Nucleus accumbens (tissue), 56 donors: ENCODE measurements at regions not wholly inside any gene's neighbourhood (a gene's known extent, or its start where the extent isn't known, plus 50 kb on each side); places are given as distances from the start of the nearest gene placed in this dataset.

Experiments used
- DNase-seq, 56 donors: peaks; one replicate each; lab custom pipeline; 2025; lab: John Stamatoyannopoulos, UW

DNA sequence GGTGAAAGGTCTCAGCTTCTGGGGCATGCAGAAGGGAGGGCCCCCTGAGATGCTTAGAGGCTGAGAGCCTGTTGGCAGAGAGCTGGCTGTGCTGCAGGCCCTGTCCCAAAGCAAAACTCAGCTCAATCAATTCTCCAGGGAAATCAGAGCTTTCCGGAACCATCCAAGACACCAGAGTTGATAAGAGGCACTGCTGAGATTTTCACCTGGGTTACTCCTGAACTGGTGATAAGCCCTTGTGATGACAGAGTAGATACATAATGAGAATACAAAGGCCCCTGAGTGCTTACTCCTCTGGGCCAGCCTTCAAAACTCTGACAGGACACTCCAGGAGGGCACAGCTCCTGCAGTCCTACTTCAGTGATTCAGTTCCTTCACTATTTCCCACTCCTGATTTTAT is 63.9 kb downstream of the ARL6IP4 start:
- no peak for DNase-seq

DNA sequence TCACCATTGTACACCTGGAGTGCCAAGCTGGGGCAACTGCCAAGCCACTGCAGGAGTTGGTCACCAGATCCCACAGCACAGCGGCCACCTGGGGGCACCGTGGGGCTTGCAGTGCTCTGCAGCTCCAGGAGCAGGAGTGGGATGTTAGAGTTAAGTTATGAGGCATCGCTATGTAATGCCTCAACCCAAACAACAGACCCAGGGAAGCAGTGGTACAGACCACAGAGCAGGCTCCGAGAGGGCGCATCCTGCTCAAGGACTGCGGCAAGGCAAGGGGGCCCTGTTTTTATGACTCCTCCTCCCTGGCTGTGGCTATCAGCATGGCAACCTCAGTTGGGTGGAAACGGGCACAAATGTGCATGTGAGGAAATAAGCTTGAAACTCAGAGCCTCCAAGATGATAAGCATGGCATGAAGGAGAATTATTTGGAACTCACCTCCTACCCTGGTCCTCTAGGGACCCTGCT is 63.1 kb downstream of the ARL6IP4 start:
- peak in 39 of 56 donors; percentile 4 to 80 (median 37) for DNase-seq

DNA sequence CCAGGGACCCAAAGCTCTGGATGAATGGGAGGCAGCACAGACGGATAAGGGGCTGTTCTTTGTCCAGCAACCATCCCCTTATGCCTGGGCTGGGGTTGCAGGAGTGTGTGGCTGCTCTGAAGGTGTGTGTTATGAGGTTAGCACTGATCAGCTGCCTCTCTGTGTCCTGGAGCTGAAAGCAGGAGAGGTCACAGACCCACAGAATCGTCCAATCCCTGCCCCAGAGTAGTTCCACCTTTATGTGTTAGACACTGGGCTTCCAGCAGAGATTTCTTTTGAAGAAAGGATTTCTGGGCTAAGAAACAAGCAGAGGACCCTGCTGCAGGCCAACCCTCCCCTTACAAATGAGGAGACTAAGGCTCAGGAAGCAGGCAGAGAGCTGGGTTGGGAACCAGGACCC is 62.4 kb downstream of the ARL6IP4 start:
- DNase-seq: no peak

DNA sequence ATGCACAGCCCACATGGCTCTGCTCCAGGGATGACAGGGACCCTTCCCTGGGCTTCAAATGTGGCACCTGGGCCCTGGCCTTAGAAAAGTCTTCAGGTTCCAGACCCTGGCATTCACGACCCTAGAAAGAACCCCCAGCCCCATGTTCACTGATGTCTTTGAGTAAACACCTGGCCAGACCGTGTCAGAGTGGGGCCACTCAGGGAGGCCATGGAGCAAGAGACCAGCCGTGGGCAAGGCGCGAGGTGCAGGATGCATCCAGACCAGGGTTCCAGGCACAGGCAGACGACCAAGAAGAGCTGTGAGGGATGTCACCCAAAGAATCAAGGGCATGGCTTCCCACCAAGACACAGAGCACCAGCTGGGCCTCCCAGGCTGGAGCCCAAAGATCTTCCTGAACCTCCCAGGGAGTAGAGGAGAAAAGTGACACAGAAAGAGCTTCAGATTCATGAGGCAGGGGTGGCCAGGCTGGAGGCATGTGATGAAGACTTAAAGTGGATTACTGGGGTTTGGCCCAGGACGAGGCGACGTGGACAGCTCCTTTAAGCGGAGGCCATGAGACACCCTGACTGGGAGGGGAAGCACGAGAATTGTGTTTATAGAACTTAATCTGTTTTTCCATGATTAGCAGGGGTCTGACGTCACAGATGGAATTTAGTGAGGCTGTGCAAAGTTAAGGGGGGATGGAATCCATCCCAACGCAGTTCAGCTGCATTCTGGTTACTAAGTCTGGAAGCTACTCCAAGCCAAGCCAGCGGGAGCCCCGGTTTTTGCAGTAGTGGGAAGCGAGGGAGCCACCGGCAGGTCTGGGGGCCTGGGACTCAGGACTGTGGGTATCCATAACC is 61.6 kb downstream of the ARL6IP4 start:
- DNase-seq: no peak

DNA sequence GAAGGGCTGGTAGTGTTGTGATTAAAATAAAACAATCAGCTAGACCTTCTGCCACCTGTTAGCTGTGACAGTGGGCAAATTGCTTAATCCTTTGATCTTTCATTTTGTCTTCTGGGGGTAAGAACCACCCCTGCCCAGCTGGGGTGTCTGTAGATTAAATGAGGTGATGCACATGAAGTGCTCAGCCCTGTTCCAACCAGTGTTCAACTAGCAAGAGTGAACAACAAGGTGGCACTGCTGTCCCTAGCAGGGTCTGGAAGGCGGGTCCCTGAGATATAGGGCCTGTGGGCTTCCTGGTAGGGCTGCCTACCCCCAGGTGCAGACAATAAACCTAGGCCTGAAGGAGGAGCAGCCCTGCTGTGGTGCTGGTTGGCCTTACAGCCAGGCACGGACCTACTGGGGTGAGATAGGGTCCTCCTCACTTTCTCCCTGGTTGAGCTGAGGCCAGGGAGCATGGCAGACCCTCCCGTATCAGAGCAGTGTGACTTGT is 60.6 kb downstream of the ARL6IP4 start:
- no peak for DNase-seq

DNA sequence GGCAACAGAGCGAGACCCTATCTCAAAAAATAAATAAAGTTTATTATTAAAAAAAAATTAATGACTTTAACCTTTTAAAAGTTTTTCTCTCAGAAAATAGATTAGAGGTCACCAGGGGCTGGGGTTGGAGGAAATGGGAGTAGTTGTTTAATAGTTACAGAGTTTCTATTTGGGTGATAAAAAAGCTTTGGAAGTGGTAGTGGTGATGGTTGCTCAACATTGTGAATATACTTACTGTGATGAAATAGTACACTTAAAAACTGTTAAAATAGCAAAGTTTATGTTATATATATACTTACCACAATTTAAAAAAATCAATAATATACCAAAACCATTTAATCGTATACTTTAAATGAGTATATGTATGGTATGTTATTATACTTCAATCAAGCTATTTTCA is 59.6 kb downstream of the ARL6IP4 start:
- no peak for DNase-seq

DNA sequence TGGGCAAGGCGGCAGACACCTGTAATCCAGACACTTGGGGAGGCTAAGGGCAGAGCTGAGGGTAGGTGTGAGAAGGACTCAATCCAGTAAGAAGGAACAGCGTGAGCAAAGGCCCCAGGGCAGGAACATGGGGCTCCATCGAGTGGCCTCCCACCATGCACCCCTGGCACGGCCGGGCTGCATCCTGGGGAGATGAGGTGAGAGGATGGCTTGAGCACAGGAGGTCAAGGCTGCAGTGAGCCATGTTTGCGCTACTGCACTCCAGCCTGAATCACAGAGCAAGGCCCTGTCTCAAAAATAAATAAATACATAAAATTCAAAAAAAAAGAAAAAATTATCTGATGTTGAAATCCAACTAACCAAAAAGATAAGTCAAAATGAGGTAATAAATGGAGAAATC is 58.5 kb downstream of the ARL6IP4 start:
- no peak for DNase-seq

DNA sequence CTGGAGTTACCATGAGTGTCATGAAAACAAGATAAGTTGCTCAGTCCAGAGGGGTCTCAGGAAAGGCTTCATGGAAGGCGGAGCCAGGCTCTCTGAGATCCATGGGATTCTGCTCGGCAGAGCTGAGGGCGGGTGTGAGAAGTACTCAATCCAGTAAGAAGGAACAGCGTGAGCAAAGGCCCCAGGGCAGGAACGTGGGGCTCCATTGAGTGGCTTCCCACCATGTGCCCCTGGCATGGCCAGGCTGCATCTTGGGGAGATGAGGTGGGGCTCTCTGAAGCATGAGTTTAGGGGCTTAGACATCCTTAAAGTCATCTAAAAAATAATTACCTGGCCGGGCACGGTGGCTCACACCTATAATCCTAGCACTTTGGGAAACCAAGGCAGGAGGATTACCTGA is 58.0 kb downstream of the ARL6IP4 start:
- no peak for DNase-seq

DNA sequence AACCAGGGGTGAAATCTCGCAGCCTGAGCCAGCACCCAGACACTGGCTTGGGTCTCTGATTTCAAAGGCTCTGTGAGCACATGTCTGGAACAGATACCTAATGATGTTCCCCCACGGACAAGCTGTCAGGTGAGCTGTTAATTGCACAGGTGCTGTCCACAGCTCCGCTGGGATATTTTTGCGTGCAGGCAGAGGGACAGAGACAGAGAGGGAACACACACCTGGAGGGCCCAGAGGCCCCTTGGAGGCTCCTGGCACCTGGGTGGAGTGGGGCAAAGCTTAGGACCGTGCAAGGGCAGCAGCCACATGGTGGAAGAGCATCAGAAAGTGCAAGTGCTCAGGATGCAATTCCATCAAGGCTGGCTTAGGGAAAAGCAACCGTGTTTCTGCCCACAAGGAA is 57.3 kb downstream of the ARL6IP4 start:
- DNase-seq: no peak

DNA sequence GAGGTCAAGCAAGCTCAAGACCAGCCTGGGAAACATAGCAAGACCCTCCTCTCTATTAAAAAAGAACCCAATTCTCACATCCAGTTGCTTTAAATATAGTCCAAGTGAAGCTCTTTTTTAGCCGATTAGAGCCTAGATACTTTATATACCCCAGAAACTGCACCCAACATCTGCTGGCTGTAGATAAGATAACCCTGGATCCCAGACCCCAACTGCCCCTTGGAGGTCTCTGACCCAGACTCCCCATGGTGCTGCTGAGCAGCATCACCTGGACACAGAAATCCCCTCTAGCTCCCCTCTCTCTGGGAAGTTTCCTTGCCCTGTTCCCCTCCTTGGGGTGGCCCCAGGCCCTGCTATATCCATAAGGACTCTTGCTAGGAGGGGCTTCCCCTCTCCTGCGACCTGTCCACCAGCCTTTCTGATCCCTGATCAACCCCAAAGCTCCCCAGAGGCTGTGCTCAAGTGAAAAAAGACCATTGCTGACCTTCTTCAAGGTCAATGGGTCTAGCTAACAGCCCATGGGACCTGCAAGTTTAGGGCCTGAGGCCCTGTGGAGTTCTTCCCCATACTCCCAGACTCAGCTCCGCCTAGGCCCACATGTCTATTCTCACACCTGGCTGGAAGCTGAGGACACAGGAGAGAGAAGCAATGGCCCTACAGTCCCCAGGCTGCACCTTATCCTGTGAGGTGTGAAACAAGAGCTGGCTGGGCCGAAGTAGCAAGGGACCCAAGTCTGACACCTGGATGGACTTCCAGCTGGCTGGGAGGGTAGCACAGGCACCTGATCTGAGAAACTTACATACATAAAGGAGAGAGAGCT is 56.2 kb downstream of the ARL6IP4 start:
- DNase-seq: no peak

DNA sequence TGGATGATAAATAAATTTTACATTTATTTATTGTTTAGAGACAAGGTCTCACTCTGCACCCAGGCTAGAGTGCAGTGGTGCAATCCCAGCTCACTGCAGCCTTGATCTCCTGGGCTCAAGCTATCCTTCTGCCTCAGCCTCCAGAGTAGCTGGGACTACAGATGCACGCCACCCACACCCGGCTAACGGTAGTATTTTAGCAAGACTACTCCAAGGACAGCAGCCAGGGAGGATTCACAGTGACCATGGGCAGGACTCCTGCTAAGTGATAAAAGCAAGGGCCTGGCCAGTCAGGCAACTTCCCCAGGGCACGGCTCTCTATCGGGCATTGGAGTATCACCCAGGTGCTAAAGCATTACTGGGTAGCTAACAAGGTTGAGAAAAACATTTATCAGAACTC is 55.4 kb downstream of the ARL6IP4 start:
- no peak for DNase-seq

DNA sequence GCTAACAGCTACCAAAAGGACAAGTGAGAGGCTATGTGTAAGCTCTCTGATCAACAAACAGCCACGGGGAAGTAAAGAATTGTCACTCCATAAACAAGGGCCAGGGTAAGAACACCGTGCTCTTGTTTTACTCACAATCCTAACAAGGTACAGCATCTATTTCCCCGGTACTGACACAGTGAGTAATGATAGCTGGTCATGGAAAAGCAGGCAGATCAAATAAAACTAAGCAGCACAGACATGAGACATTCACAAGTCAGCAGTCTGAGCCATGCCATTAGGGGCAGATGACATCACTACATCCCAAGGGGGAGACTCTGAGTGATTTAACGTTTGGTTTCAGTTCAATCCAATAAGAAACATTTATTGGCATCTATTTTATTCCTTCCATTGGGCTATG is 54.4 kb downstream of the ARL6IP4 start:
- no peak for DNase-seq

DNA sequence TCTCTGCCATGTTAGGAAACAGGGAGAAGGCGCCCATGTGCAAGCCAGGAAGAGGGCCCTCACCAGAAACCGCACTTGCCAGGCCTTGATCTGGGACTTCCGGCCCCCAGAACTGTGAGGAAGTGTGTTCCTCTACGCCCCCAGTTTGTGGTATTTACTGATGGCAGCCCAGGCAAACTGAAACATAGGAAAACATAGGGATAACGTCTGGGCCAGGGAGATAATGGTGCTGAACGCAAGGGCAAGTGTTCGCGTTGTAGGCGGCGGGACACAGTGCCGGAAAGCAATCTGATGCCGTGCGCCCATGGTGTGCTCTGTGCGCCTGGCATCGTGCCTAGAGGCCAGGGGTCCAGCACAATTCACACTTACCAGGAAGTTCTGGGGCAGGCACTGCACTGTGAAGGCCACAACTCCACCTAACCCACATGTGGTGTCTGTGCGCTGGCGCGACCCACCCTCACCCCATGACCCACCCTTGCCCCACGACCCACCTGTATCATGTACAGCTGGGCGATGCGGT is 53.6 kb downstream of the ARL6IP4 start:
- DNase-seq: no peak

DNA sequence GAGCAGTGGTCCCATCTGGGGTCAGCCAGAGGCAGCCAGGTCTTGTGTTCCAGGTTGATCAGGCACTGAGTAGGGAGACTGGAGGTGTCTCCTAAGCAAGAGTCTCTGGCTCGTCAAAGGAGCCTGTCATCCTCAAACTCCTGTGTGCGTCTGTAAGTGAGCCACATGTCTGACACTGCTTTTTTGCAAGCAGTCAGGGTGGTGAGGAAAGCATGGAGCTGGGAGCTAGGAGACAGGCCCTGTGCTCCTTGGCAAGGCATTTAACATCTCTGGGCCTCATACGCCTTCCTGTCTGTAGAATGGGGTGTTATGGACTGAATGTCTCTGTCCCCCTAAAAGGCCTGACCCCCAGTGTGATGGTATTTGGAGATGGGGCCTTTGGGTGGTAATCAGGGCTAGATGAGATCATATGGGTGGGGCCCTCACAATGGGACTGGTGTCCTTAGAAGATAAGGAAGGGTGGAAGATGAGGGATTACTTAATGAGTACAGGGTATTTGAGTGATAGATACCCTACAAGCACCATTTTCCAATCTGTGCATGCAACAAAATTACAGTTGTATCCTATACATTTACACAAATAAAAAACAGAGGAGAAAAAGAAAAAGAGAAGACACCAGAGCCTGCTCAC is 53.0 kb downstream of the ARL6IP4 start:
- peak in 16 of 56 donors; percentile 2 to 61 (median 42) for DNase-seq

DNA sequence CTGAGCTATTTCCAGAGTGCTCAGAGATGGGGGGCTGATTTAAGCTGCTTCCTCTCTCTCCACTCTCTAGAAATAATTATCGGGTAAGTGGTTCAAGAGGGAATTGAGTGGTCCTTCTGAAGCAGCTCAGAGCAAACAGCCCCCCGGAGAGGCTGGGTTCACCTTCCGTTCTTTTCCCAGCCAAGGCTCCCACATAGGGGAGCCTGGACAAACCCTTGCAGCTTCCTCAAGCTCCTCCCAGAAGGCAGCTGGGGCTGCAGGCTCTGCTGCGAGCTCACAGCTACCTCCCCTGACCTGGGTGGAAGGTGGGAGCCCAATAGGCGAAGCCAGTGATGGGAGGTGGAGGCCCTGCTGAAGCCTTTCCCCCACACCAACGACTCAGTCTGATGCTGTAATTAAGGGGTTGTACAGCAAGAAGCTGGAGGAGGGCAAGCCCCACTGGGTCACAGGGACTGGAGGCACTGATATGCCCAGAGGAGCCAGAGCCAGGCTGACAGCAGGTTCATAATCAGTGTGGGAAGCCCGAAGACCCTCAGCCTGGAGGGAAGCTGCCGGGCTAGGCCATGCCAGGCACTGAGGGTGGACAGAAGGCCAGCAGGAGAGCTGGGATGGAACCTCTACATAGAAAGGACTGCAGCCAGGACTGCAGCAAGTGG is 52.4 kb downstream of the ARL6IP4 start:
- peak in 1 of 56 donors; percentile 43 for DNase-seq
